HG03520 (cell line): ENCODE measurements at regions not wholly inside any gene's neighbourhood (a gene's known extent, or its start where the extent isn't known, plus 50 kb on each side); places are given as distances from the start of the nearest gene placed in this dataset.
"Not testable (repeated sequence)": the region's sequence is repeated elsewhere in the genome, so short reads cannot be mapped to it uniquely, and the experiment has no call there.

Source experiments
- ATAC-seq: cut with Tn5 transposase; IDR thresholded peaks from one replicate; pipeline ENCODE4 v1.9.1; 2021; ENCODE audit warnings: mild to moderate bottlenecking, moderate library complexity; ENCODE audit not compliant: unreplicated experiment

DNA sequence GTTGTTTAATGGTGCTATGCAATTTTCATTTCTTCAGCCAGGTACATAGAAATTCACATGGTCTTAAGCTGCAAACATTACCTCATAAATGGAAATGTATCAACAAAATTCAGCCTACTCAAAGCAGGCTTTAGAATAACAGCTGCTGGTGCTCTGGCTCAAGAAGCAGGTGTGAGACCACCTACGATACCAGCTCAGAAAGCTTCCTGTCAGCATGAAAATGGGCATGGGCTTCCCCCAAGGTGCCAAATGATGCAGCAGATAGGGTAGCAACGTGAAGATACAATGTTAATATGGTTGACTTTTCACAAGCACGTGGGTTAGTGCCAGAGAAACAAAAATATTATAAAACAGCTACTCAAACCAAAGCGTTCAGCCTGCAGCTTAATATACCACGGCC lies 343.4 kb upstream of the PRICKLE1 start:
- ATAC-seq = no peak

GRCh38 chr12:42926232-42926631 lies 336.7 kb upstream of the PRICKLE1 start:
- ATAC-seq = no peak

DNA sequence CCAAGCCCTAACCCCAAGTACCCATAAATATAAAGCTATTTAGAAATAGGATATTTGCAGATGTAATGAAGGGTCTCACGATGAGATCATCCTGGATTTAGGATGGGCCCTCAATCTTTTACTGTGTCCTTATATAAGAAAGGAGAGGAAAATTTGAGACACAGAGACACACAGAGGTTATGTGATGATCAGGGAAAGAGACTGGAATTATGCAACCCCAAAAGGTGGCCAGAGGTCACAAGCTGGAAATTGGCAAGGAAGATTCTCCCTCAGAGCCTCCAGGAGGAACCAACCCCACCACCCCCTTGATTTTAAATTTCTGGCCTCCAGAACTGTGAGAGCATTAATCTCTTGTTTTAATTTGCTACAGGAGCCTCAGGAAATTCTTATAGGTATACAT lies 334.9 kb upstream of the PRICKLE1 start:
- ATAC-seq = no peak

GRCh38 chr12:42923583-42923982 lies 334.0 kb upstream of the PRICKLE1 start:
- ATAC-seq = no peak

DNA sequence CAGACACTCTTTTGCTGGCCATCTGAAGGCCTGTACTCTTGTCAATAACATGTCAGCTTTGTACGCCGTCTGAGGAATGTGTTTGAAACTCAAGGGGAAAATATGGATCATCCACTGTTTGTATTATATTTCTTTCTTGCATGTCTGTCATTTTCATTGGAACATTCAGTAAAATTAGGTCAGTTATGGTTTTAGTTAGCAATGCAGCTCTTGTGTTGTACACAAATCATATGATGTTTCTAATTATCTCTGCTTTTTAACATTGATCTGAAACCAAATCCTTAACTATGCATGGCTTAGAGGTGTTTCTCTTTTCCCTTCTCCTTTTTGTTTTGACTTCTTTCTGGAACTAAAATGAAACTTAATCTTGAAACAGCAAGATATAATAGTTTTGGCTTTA lies 333.6 kb upstream of the PRICKLE1 start:
- ATAC-seq = no peak

GRCh38 chr12:42922505-42922850 lies 332.9 kb upstream of the PRICKLE1 start:
- ATAC-seq = no peak

DNA sequence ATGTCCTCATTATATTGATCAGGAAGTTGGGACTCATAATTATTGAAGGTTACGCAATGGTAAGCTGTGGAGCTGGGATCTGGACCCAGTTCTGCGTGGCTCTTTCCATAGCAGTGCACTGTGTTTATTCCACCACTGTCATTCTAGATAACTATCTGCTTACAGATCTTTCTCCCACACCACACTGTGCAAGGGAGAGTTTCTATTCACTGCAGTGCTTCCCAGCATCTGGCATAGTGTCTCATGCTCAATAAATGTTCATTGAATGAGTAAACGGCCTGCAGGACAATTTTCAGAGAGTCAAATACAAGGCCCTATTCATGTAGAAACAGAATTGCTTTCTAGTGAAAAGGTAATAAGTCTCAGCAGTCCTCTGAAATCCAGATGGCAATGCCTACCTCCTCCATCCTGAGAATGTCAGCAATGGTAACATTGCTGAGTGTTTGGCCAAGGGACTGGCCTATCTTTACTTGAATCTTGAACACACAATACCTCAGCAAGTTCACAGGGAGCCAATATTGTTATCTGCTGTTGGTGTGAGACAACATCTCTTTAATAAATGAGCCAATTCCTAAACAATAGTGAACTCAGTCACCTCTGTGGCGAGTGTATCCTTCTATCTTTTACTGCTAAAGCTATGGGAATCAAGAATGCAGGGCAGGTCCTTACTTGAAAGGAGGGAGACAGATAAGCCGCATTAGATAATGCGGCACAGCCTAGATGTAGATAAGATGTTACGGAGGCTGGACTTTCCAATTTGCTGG lies 332.4 kb upstream of the PRICKLE1 start:
- no peak for ATAC-seq

- ATAC-seq = no peak
Observed at GRCh38 chr12:42919691-42920090, 330.1 kb upstream of the PRICKLE1 start.

GRCh38 chr12:42918443-42918842 lies 328.9 kb upstream of the PRICKLE1 start:
- ATAC-seq = no peak

DNA sequence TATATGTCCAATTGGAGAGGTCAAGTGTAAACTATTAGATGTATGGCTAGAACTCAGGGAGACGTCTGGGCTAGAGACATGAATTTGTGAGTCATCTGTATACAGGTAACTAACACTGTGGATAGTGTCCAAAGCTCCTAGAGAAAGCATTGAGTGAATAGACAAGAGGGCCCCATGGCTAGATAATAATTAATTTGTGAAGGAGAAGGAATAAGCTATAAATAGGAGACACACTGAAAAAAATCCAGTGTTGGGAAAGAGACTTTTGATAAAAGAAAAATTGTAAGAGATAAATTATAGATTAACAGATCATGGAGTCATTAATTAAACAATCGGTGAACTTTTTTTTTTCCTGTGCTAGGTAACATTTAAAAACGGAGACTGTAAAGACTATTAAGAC lies 326.6 kb upstream of the PRICKLE1 start:
- no peak for ATAC-seq

- ATAC-seq = no peak
Observed at GRCh38 chr12:42915426-42915825, 325.9 kb upstream of the PRICKLE1 start.

DNA sequence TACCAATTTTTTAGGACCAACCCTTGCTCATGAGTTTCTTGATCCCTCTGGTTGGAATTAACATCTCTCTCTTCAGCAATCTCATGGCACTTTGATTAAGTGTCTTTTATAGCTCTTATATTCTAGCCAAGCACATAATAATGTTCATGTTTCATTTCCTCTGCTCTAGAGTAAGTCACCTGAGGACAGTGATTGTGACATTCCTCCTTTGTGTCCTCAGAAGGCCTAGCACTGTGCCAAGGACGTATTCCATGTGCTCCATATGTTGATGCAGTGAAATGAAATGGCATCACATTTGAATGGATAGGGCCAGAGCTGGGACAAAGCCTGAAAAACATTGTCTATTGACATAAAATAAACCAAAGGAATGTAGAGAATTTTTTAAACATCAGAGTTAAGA lies 322.8 kb upstream of the PRICKLE1 start:
- no peak for ATAC-seq

DNA sequence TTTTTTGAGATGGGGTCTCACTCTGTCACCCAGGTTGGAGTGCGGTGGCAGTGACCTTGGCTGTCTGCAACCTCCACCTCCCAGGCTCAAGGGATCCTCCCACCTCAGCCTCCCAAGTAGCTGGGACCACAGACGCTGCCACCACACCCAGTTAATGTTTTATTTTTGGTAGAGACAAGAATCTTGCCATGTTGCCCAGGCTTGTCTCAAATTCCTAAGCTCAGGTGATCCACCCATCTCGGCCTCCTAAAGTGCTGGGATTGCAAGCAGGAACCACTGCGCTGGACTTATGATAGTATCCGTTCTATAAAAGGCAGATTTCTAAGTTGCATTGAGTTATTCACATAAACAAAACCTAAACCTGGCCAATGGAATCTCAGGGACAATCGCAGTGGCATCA lies 321.1 kb upstream of the PRICKLE1 start:
- ATAC-seq = no peak

DNA sequence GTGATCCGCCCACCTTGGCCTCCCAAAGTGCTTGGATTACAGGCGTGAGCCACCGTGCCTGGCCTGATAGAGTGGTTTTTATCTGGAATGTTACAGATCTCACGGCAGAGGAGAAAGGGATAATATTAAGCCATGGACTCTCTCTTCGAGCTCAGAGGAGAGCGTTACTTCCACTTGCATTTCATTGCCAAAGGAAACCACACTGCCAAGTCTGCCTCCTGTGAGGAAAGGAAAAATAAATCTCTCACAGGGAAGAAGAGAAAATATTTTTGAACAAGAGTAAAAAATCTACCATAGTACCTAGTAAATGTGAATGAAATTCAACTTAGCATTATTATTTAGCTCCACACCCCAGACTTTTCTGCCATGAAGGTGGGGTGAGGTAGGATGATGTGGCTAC lies 319.2 kb upstream of the PRICKLE1 start:
- no peak for ATAC-seq

DNA sequence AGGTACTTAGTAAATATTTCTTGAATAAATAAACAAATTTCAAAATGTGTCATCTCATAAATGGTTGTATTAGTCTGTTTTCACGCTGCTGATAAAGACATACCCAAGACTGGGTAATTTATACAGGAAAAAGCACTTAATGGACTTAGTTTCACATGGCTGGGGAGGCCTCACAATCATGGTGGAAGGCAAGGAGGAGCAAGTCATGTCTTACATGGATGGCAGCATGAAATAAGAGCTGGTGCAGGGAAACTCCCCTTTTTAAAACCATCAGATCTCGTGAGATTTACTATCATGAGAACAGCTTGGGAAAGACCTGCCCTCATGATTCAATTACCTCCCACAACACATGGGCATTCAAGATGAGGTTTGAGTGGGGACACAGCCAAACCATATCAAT lies 317.3 kb upstream of the PRICKLE1 start:
- ATAC-seq = not testable (repeated sequence)

DNA sequence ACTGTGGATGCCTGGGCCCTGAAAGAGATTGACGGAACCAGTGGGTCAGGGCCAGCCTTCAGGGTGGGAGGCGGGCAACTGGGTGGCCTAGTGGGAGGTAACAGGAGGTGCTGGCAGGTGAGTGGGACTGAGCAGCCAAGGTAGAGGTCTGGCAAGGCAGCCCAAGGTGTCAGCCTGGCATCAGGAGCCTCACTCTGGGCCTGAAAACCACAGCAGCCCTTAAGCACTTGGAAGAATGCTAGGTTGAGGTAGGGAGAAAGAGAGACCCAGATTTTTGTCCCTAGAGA lies 315.8 kb upstream of the PRICKLE1 start:
- ATAC-seq = no peak

DNA sequence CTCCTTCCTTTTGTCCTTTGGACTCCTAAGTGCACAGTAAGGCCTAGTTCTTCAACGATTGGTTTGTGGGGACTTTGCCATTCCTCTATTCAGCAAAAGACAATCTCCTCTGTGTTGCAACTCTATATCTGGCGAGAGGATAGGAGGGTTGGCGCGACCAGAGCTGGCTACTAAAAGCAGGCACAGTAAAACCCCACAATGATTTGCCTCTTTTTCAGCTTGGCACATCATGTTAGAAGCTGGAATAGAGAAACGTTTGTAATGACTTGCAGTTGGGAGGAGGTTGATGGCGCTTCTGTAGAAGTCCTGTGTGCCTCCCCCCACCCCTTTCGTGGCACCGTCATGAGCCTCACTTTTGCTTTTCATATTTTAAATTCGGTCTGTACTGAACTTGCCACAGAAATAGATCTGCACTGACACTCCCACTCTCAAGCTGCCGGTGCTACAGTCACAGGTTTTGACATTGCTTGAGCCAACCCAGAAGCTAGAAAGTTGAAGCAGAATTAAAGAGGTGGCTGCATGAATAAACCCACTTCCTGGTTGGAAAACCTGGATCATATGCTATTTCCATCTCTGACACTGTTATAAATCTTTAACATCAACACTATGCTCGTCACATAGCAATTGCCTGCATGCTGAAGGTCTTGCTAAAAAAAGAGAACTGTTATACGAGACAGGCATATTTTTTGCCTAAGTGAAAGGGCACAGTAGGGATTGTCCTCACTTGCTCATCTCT lies 315.3 kb upstream of the PRICKLE1 start:
- no peak for ATAC-seq

DNA sequence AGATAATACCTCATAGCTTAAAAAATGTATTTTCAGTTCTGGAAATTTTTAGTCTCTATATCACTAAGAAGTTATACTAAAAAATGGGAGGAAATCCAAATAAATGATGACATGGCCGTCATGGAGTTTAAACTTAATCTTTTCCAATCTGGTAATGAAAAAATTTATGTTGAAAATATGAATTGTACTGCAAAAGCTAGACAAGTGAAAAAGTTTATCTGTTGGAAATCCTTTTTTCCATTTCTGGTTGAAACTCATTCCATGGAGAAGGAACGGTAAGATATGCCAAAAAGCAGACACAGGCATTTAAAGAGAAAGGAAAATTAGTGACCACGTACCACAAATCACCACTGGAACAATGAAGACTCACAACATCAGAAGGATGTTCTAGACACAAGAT lies 314.2 kb upstream of the PRICKLE1 start:
- no peak for ATAC-seq

DNA sequence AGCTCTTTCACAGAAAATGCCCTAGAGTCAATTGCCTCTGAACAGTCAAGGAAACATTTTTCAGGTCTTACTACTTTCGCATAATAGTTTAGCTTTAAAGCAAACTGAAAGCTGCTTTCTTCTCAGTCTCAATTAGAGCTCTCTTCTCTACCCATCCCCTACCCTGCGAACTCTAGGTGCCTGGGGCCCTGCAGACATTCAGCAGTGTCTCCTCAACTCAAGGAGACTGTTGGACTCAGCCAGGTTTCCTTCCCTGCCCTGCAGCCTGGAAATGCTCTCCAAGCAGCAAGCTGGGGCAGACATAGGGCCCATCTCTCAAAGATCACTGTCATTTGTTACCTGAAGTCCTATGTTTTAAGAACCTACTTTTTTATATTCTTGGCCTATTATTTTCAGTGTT lies 312.5 kb upstream of the PRICKLE1 start:
- no peak for ATAC-seq

DNA sequence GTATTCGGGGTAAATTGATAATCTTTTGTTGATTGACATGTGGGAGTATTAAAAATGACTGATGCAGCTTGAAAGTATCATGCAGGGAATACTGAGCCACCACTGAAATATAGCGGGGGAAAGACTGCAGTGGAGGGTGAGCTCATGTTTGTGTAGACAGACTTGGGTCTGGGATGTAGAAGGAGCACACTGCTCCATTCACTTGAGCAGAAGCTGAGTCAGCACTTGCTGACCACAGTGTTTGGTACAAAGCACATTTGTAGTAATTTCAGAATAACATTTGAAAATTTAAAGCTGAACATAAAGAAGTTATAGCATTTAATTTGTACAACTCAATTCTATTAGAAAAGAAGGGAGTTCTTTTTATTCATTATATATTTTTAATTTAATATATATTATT lies 304.3 kb upstream of the PRICKLE1 start:
- ATAC-seq = no peak

DNA sequence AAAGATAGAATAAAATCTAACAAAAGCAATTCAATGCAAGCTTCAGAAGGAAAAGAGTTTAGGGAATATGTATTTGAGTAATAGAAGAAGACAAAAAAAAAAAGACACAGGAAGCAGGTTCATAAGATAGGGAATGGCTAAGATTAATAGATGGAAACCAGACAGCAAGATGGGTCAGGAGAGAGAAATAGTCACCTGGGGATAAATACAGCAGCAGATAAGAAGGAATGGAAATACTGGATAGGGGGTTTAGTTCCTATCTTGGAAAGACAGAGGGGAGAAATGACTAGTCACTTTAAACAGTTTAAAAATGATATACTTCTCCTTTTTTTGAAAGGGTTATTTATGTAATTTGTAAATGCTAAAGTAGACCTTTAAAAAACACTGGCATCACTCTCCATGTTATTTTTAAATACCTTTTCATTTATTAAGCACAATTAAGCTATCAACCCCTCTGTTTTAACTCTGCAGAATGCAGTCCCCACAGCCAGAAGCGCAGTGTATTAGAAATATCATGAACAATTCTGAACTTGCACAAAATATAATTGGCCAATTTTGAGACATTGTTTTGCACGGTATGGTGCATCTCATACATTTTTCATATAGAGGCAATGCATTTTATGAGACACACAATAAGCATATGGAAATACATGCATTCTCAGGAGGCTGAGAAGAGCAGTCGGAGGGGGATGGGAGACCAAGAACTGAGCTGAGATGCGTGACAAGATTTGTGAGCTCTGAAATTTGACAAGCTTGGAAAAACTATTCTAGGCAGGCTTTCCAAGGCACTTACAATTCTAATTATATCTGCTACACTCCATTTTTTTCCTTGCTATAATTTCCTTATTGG lies 303.4 kb upstream of the PRICKLE1 start:
- no peak for ATAC-seq

- no peak for ATAC-seq
Observed at GRCh38 chr12:42887657-42888056, 298.1 kb upstream of the PRICKLE1 start.
